HUES64 (cell line): ENCODE measurements at regions not wholly inside any gene's neighbourhood (a gene's known extent, or its start where the extent isn't known, plus 50 kb on each side); places are given as distances from the start of the nearest gene placed in this dataset.

Source experiments
- H3K27ac ChIP-seq: 2 replicates; pipeline ENCODE4 v1.7.0; 2013; ENCODE audit warnings: low read depth, low read length, inconsistent platforms
- H3K27me3 ChIP-seq: 2 replicates; pipeline ENCODE4 v1.6.1; 2013; ENCODE audit warnings: mild to moderate bottlenecking, low read length; ENCODE audit not compliant: insufficient read depth
- H3K36me3 ChIP-seq: 2 replicates; pipeline ENCODE4 v1.6.1; 2013; ENCODE audit warnings: mild to moderate bottlenecking, low read length; ENCODE audit not compliant: insufficient read depth
- H3K4me1 ChIP-seq: 2 replicates; pipeline ENCODE4 v1.6.1; 2013; ENCODE audit warnings: mild to moderate bottlenecking, low read length, moderate library complexity; ENCODE audit not compliant: insufficient read depth
- H3K4me3 ChIP-seq: 2 replicates; pipeline ENCODE4 v1.5.1; 2013; ENCODE audit warnings: mild to moderate bottlenecking, low read length, moderate library complexity
- H3K9ac ChIP-seq: 2 replicates; pipeline ENCODE4 v1.6.1; 2013; ENCODE audit warnings: mild to moderate bottlenecking, low read depth, low read length
- H3K9me3 ChIP-seq: 2 replicates; pipeline ENCODE4 v1.6.1; 2013; ENCODE audit warnings: low read depth, low read length; ENCODE audit not compliant: insufficient read depth
- WGBS: fragments of 150-250, 120-280 bp; methylation state at CpG from one replicate; pipeline ENCODE4 v1.1.7; 2013; ENCODE audit warnings: missing lambda C conversion rate; 5-methylcytosine and 5-hydroxymethylcytosine counted together

DNA sequence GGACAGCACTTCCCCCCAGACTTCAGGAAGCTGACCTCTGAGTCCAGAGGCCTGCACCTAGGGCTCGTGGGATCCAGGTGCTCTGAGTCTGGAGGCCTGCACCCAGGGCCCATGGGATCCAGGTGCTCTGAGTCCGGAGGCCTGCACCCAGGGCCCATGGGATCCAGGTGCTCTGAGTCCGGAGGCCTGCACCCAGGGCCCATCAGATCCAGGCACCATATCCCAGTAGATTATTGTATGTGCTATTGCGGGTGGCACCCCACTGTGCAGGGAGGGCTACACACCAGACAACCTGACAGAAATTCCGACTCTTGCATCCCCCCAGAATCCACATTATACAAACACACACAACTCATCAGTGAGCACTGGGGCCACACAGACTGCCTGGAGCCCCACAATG is 515.2 kb downstream of the EIPR1 start:
- no peaks in the 10 kb centered on the region for H3K4me1 ChIP-seq
- no peaks in the 10 kb centered on the region for H3K27me3 ChIP-seq
- H3K9ac ChIP-seq = no peak overlapping the region
- H3K9me3 ChIP-seq = no peaks in the 10 kb centered on the region
- H3K27ac ChIP-seq = no peak overlapping the region
- WGBS = 82% methylated on average over 5 of the region's 5 CpGs
- no peak overlapping the region for H3K4me3 ChIP-seq
- H3K36me3 ChIP-seq = no peaks in the 10 kb centered on the region

- no peaks in the 10 kb centered on the region for H3K27me3 ChIP-seq
- H3K9me3 ChIP-seq = no peaks in the 10 kb centered on the region
- no peaks in the 10 kb centered on the region for H3K36me3 ChIP-seq
- no peak overlapping the region for H3K4me3 ChIP-seq
- H3K4me1 ChIP-seq = no peaks in the 10 kb centered on the region
- H3K27ac ChIP-seq = no peak overlapping the region
- no peak overlapping the region for H3K9ac ChIP-seq
- WGBS = 96% methylated on average over 19 of the region's 19 CpGs
These were observed 515.9 kb downstream of the EIPR1 start for GRCh38 chr2:2861666-2862240.

DNA sequence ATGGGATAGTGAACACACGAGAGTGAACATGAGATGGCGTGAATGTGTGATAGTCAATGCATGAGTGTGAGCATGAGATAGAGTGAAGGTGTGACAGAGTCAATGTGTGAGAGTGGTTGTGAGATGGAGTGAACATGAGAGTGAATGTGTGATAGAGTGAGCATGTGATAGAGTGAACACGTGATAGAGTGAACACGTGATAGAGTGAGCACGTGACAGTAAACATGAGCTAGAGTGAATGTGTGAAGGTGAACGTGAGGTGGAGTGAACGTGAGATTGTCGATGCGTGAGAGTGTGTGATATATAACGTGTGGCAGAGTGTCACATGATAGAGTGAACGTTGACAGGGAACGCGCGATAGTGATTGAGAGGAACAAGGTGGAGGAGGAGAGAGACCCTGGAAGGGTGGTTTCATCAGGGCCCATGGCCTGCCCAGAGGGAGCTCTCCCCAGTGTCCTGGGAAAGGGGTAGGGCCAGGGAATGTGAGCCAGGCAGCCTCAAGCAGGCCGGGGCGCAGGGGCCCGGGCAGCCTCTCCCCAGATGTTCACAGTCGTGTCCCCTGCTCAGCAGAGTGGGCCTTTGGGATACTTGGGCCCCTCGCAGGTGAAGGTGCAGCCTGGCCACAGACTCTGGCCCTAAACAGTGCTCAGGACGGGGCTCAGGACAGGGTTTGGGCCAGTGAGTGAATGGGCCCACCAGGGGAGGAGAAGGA is 516.9 kb downstream of the EIPR1 start:
- 93% methylated on average over 20 of the region's 20 CpGs for WGBS
- H3K9ac ChIP-seq = no peak overlapping the region

GRCh38 chr2:2859732-2860131 is 517.9 kb downstream of the EIPR1 start:
- Histone ChIP-seq H3K4me3 (no peak overlapping the region), H3K27ac (no peak overlapping the region), H3K4me1 (no peaks in the 10 kb centered on the region), H3K9me3 (no peaks in the 10 kb centered on the region), H3K36me3 (no peaks in the 10 kb centered on the region), H3K27me3 (no peaks in the 10 kb centered on the region), H3K9ac (no peak overlapping the region)
- 93% methylated on average over 9 of the region's 9 CpGs for WGBS

More for the DNA sequence above, 516.9 kb downstream of the EIPR1 start:
- no peak overlapping the region for H3K4me3 ChIP-seq
- H3K4me1 ChIP-seq = no peaks in the 10 kb centered on the region
- no peaks in the 10 kb centered on the region for H3K27me3 ChIP-seq
- H3K9me3 ChIP-seq = no peaks in the 10 kb centered on the region
- H3K27ac ChIP-seq = no peak overlapping the region
- no peaks in the 10 kb centered on the region for H3K36me3 ChIP-seq

GRCh38 chr2:2859164-2859563 is 518.5 kb downstream of the EIPR1 start:
- 96% methylated on average over 15 of the region's 15 CpGs for WGBS
- Histone ChIP-seq H3K27ac (no peak overlapping the region), H3K36me3 (no peaks in the 10 kb centered on the region), H3K9ac (no peak overlapping the region), H3K27me3 (no peaks in the 10 kb centered on the region), H3K4me3 (no peak overlapping the region), H3K4me1 (no peaks in the 10 kb centered on the region), H3K9me3 (no peaks in the 10 kb centered on the region)

DNA sequence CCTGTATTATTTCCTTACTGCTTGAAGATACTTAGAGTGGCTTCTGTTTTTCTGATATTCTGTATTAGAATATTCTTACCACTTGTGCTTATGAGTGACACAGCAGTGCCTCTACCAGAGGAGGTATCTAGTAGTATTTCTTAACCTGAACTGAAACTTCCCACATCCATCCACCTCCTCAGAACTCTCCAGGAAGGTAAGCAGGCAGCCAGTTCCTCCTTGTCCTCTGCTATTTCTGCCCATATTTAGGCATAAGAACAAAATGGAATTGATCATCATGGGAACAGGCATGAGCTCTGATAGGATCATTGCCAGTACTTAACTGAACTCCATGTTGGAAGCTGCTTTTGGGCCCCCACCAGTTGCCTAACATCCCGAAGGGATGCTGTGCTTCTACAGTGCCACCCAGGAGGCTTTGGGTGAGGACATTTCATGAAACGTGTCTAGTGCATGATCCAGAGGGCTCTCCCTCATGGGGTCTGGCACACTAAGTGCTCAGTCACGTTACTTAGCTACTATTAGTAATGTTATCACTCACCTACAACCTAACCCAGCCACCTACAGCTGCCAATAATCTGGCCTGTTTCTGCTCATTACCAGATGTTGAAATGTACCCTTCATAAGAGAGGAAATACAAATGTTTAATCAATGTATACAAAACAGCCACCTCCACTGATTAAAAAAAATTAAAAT is 520.7 kb downstream of the EIPR1 start:
- Histone ChIP-seq H3K36me3 (no peaks in the 10 kb centered on the region), H3K9ac (no peak overlapping the region), H3K4me3 (no peak overlapping the region), H3K9me3 (no peaks in the 10 kb centered on the region), H3K27ac (no peak overlapping the region), H3K27me3 (no peaks in the 10 kb centered on the region), H3K4me1 (no peaks in the 10 kb centered on the region)
- WGBS = 94% methylated on average over 3 of the region's 3 CpGs

GRCh38 chr2:2855297-2855696 is 522.3 kb downstream of the EIPR1 start:
- Histone ChIP-seq H3K36me3 (no peaks in the 10 kb centered on the region), H3K4me1 (no peaks in the 10 kb centered on the region), H3K4me3 (no peak overlapping the region), H3K9ac (no peak overlapping the region), H3K27ac (no peak overlapping the region), H3K27me3 (no peaks in the 10 kb centered on the region), H3K9me3 (no peaks in the 10 kb centered on the region)
- WGBS = 92% methylated on average over 5 of the region's 5 CpGs

DNA sequence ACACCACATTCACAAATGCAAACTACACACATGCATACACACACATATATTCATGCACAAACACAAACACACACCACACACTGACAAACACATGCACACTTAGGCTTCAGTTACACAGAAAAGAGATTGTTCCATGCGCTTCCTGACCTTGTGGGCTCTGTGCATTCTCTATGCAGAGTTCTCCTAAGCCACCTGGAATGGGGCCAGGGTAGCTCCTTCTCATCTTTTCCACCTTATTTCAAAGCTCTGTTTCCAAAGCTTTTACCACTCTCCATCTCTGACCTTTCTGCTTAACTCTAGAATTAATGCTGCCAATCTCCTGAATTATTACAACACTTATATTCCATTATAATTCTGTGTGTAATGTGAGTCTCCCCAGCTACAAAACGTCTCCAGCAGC is 522.3 kb upstream of the MYT1L start:
- no peaks in the 10 kb centered on the region for H3K9me3 ChIP-seq
- no peak overlapping the region for H3K4me3 ChIP-seq
- no peak overlapping the region for H3K27ac ChIP-seq
- H3K4me1 ChIP-seq = peaks cover 8% of the 10 kb centered on the region
- no peak overlapping the region for H3K9ac ChIP-seq
- WGBS = 94% methylated on average over 1 of the region's 2 CpGs
- H3K27me3 ChIP-seq = no peaks in the 10 kb centered on the region
- H3K36me3 ChIP-seq = no peaks in the 10 kb centered on the region

- Histone ChIP-seq H3K36me3 (no peaks in the 10 kb centered on the region), H3K9ac (no peak overlapping the region), H3K4me3 (no peak overlapping the region), H3K27ac (no peak overlapping the region), H3K27me3 (no peaks in the 10 kb centered on the region), H3K9me3 (no peaks in the 10 kb centered on the region), H3K4me1 (peaks cover 8% of the 10 kb centered on the region)
- WGBS = 90% methylated on average over 24 of the region's 24 CpGs
These were observed 521.0 kb upstream of the MYT1L start for GRCh38 chr2:2851806-2852777.

DNA sequence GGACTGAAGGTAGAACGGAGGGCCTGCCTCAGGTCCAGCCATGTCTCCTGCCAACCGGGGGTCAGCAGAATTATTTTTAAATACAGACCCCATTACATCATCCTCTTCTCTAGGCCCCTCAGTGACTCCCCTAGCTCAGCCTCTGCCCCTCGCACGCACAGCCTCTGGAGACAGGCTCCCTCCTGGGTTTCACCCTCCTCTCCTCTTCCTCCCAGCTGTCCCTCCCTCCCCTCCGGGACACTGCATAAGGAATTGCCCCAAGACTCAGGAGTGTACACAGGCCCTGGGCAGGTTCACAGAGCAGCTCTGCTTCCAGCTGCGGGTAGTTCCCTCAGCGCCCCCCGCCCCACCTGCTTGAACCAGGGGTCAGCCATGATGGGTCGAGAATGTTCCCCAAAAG is 520.2 kb upstream of the MYT1L start:
- Histone ChIP-seq H3K27ac (no peak overlapping the region), H3K9me3 (no peaks in the 10 kb centered on the region), H3K27me3 (no peaks in the 10 kb centered on the region), H3K4me1 (peaks cover 8% of the 10 kb centered on the region), H3K36me3 (no peaks in the 10 kb centered on the region), H3K9ac (no peak overlapping the region), H3K4me3 (no peak overlapping the region)
- 90% methylated on average over 9 of the region's 9 CpGs for WGBS

DNA sequence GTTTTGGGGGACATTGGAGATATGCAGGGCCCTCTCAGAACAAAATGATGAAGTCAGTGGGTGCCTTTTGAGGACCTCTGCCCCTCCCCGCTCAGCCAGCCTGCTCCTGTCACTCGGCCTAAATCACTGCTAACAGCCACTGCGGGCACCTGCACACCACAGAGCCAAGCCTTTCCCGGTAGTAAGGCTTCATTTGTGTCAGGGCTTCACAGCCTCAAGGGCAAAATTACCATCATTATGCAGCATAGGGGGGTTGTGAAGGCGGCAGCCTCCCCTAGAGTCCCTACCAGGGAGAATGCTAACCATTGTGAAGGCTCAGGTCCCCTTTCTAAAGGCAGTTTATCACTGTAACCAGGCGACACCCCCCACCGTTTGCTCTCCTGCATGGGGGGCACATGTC is 519.8 kb upstream of the MYT1L start:
- peaks cover 8% of the 10 kb centered on the region for H3K4me1 ChIP-seq
- no peak overlapping the region for H3K9ac ChIP-seq
- no peaks in the 10 kb centered on the region for H3K36me3 ChIP-seq
- no peak overlapping the region for H3K27ac ChIP-seq
- no peaks in the 10 kb centered on the region for H3K27me3 ChIP-seq
- WGBS = 67% methylated on average over 7 of the region's 7 CpGs
- no peaks in the 10 kb centered on the region for H3K9me3 ChIP-seq
- no peak overlapping the region for H3K4me3 ChIP-seq
